DMS 273 (cell line): ENCODE measurements at regions not wholly inside any gene's neighbourhood (a gene's known extent, or its start where the extent isn't known, plus 50 kb on each side); places are given as distances from the start of the nearest gene placed in this dataset.
"Not testable (repeated sequence)": the region's sequence is repeated elsewhere in the genome, so short reads cannot be mapped to it uniquely, and the experiment has no call there.

Experiments used
- DNase-seq: peaks from one replicate; lab custom pipeline; 2025; ENCODE audit not compliant: unreplicated experiment; lab: John Stamatoyannopoulos, UW

DNA sequence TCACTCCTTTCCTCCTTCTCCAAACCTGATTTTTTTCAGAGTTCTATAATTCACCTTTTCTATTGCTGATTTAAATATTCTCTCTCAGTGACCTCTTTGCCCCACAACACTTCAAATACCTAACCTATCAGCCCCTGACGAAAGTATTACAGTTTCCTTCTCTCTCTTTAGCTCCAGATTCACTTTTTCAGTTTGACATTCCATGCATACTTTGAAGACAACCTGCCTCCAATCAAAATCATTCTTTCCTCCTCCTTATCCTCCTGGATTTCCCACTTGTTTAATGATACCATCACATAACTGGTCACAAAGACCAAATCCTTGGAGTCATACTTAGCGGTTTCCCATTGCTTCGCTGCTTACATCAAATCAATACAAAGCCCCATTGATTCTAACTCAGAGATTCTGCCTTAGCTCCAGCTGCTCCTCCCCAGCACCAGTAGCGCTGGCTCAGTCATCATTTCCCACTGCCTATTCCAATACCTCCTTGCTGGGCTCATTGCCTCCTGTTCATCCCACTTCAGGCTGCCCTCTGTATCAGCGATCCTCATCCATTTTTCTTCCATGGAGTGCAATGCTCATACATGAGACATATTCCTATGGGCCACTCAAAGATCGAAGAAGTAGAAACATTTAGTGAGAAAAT lies 240.1 kb downstream of the ZNF92 start:
- not testable (repeated sequence) for DNase-seq

DNA sequence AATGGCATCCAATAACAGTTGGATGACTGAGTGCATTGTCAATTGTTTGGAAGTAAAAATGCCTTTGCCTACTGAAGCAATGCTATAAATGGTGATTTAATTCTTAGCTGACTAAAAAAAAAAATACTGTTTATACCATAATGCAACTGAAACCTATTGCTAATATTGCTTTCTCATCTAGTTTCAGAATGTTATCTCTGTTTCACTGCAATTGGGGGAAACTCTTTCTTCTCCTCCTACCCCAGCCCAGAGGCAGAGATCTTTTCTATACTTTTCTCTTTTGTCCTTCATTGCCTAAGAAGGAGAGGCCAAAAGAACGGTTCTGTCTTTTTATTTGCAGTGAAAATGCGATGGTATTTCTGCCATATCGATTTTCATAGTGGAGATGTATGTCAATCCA lies 242.5 kb downstream of the ZNF92 start:
- not testable (repeated sequence) for DNase-seq

DNA sequence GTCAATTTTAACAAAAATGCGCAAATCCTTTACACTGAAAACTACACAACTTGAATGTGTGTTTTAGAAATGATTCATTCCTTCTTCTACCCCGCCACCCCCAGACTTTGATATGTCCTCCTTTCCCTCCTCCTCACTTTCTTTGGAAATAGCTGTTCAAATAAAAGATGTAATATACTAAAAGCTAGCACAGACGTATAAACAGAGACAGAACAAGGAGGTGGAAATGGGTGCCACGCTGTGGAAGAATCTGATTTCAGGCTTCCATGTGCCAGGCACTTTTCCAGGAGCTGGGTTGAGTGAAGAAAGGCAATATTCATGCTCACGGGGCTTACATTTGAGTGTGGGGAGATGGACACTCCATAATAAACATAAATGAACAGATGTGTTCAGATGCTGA lies 246.6 kb downstream of the ZNF92 start:
- DNase-seq, result not testable (repeated sequence)

DNA sequence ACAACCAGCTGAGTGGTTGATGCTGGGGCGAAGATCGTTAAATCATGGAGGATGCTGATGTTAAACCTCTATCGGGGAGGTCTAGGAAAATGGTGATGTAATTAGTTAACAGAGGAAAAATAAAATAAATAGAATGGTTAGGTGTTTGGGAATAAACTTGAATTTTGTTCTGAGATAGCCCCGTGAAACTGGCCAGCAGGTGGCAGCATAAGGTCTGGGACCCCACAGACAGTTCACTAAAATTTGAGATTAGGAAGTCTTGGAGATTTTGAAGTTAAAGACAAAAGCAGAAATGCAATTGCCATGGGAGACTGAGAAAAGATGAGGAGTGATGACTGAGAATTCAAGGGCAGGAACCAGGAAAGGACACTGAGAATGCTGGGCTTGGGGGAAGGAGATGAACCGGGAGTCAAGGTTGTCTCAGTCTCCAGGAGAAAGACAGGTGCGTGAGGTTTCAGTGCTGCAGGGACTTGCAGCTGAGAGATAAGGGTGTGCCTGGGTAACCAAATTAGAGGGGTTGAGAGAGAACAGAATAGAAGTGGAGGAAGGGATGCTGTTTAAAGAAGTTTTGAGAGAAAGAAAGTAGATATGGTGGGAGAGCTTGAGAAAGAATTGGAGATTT lies 248.0 kb downstream of the ZNF92 start:
- DNase-seq, result peak; percentile 67

DNA sequence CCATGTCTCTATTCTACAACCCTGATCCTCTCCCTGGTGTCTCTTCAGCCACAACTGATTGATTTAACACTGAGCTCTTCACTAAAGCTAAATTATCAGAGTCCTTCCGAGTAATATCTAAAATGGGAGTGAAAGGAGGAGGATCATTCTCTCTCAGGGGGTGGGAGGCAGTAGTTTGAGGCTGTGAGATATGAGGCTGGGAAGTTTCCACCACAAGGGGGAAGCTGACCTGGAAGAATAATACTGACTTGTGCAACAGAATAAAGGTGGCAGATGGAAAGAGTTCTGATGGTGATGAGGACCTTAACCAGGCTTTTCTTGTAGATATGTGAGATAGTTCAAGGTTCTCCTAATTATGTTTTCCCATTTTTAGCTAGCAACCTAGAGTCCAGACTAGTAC lies 241.6 kb upstream of the VKORC1L1 start:
- DNase-seq, result not testable (repeated sequence)

DNA sequence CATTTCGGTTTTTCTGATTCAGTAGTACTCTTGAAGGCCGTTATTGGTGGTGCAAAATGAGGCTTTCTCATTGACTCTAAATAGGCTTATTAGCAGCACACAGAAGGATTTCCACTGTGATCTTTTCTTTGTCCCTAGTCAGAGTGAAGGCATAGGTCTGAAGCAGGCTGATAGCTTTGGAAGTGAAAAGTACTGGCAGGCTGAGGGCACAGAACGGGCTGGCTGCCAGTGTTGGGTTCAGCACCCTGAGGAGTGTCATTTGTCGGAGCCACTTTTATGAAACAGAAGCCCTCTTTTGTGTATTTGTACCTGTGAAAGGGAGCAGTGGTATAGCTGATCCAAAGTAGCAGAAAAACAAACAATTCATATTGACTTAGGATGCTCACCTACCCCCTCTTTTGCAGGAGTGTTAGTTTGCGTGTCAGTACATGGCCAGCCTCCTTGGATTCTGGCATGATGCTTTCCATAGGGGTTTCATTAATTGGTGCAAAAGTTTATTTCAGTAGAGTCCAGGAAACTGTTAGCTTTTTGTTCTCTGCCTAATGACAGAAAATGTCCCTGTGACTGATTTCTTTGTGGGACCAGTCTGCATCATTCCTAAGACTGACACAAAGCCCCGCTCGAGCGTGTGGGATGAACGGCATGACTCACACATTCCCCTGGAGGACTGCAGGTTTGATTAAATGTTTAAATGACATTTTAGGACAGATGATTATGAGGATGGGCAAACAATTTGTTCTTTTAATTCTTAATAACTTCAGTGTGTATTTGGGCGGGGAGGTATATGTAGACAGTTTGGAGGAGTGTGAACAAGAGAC lies 239.1 kb upstream of the VKORC1L1 start:
- DNase-seq, result not testable (repeated sequence)

DNA sequence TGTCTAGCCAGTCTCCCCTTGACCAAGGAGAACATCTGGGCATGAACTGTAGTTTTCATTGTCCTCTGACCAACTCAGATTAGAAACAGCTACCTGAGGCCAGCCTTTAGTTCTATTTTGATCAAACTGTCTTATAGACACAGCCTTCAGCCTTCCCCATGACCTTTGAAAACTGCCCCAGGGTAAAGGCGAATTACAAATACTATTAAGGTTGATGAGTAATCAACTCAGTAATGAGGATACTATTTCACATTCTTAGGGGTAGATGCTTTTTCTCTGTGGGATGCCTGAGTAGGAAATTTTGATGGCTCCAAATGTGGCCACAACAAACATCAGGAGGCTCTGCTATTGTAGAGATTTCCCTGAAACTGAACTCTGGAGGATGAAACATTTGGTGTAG lies 234.0 kb upstream of the VKORC1L1 start:
- DNase-seq, result not testable (repeated sequence)

DNA sequence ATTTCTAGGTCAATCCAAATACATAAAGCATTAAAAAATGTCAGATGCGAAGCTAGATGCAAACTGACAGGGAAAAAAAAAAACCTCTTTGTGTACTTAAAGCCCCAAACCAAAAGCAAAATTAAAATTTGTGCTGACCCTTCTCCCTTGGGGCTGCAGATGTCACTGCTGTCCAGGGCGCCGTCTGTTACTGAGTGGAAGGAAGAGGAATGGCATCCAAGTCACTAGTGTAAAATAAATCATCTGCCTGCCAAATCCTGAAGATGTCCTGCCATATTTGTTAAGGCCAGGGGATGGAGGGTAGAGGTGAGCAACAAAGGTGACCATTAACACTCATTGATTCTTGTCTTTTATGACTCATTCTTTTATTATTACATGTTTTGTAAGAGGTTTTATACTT lies 233.2 kb upstream of the VKORC1L1 start:
- DNase-seq, result not testable (repeated sequence)

DNA sequence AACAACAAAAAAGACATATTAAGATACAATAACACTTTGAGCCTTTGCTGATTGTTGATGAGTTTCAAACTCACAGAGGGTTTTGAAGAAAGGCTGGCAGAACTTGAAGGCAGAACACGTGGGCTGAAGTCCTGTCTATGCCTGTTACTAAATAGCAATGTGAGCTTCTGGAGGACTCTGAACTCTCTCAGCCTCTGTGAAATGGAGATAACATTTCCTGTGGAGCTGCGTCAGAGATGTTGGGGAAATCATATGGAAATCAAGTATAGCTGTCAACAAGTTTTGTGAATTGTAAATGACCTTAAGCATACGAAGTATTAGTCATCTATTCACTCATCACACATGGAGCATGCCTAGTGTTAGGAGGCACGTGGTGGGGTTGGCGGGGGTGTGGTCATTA lies 229.4 kb upstream of the VKORC1L1 start:
- not testable (repeated sequence) for DNase-seq

DNA sequence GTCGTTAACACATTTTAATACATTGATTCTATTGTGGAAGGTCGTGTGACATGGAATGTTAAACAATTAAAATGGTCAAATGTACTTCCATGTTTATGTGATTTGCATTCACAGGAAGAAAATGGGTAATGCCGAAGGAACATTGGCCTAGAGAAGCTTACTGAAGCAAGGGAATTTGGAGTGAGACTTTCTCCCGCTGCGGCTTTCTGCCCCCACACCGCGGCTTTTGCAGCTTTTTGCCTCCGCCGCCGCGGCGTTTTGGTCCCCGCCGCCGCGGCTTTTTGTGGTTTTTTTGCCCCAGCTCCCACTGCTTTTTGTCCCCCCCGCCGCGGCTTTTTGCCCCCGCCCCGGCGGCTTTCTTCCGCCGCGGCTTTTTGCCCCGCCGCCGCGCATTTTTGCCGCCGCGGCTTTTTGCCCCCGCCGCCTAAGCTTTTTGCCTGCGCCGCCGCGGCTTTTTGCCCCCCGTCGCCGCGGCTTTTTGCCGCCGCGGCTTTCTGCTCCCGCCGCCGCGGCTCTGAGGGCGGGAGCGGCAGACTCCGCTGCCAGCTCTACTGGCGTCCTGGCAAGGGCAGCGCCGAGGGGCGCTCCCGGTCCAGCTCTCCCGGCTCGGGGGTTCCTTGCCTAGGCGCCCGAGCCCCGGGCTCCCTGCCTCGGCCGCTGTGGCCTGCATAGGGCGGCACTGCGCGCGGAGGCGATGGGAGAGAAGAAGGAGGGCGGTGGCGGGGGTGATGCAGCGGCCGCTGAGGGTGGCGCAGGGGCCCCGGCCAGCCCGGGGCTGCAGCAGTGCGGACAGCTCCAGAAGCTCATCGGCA lies 225.5 kb upstream of the VKORC1L1 start:
- not testable (repeated sequence) for DNase-seq

DNA sequence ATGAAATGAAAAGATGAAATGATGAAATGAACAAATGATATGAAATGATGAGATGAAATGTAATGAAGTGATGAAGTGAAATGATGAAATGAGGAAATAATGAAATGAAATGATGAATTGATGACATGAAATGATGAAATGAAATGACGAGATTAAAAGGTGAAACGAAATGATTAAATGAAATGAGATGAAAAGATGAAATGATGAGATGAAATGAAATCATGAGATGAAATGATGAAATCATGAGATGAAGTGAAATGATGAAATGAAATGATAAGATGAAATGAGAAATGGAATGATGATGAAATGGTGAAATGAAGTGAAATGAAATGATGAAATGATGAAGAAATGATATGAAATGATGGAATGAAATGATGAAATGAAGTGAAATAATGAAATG lies 221.7 kb upstream of the VKORC1L1 start:
- not testable (repeated sequence) for DNase-seq

DNA sequence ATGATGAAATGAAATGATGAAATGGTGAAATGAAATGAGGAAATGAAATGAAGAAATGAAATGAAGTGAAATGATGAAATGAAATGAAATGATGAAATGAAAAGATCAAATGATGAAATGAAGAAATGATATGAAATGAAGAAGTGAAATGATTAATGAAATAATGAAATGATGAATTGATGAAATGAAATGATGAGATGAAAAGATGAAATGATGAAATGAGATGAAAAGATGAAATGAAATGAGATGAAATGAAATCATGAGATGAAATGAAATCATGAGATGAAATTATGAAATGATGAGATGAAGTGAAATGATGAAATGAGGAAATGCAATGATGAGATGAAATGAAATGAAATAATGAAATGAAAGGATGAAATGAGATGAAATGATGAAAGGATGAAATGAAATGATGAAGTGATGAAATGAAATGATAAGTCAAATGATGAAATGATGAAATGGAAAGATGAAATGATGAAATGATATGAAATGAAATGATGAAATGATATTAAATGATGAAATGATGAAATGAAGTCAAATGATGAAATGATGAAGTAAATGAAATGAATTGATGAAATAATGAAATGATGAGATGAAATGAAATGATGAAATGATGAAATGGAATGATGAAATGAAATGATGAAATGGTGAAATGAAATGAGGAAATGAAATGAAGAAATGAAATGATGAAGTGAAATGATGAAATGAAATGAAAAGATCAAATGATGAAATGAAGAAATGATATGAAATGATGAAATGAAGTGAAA lies 220.9 kb upstream of the VKORC1L1 start:
- DNase-seq, result not testable (repeated sequence)

DNA sequence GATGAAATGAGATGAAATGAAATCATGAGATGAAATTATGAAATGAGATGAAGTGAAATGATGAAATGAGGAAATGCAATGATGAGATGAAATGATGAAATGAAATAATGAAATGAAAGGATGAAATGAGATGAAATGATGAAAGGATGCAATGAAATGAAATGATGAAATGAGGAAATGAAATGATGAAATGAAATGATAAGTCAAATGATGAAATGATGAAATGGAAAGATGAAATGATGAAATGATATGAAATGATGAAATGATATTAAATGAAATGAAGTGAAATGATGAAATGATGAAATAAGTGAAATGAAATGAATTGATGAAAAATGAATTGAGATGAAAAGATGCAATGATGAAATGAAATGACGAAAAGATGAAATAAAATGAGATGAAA lies 220.2 kb upstream of the VKORC1L1 start:
- DNase-seq, result not testable (repeated sequence)

DNA sequence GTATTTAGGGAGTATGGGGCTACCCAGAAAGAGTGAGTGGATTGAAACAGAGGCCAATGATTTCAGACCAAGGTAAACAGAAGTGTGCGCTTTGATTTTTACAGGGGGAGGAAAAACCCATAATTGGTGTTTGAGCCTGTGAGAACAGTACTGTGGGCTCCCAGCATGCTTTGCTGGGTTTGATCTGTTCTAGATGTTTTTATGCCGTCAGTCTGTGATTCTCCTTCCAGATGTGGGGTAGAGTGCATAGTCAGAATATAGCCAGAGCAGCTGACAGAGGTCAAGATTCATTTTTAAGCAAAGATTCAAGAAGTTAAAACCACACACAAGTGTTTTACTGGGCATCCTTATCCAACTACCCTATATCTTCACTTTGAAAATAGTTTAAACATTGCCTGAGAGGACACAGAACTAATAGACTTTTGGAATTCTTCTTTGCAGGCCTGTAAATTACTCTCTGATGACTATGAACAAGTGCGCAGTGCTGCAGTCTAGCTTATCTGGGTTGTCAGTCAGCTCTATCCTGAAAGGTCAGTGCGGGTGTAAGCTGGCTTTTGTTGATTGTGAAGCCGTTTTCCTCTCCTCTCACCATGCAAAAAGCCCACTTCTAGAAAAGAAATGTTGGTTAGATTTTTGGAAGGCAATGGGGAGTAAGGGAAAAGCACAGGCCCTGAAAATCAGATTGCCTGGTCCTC lies 216.2 kb upstream of the VKORC1L1 start:
- DNase-seq, result not testable (repeated sequence)

DNA sequence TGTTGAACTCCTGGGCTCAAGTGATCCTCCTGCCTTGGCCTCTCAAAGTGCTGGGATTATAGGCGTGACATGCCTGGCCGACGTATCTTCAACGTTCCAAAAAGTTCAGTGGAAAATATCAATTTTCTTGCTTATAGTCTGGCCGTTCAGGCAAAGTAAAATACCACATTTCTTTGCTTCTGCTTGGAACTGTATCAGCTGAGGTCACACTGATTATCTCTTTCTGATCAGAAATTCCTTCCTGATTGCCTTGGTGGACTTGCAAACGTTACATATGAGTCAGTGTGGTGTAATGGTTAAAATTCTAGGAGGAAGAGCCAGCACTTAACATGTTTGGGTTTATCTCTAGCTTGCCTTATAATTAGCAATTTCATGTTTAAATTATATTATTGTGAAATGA lies 189.5 kb upstream of the VKORC1L1 start:
- not testable (repeated sequence) for DNase-seq

DNA sequence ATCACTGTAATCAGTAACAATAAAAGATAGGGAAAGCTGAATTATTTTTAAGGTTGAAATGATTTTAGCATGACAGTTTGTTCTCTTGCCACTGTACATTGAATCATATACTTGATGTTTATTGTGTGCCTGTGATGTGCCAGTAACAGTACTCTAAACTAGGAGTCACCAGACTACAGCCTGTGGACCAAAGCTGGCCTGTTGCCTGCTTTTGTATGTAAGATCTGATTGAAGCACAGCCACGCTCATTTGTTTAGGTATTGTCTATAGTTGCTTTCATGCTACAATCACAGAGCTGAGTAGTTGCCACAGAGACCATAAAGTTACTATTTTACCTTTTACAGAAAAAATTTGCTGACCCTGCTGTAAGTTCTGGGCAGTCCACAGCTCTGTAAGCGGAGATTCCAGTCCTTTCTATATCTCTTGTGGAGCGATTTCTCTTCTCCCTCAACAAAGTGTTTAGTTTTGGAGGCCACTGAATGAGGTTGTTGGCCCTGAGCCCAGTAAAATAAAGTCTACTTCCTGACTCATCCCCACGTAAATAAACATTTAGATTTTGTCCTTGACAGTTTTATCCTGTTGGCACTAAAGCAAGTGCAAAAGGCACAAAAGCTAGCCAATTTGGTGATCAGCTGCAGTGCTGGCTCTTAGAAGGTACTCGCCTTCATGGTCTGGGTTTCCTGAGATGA lies 173.7 kb upstream of the VKORC1L1 start:
- not testable (repeated sequence) for DNase-seq

DNA sequence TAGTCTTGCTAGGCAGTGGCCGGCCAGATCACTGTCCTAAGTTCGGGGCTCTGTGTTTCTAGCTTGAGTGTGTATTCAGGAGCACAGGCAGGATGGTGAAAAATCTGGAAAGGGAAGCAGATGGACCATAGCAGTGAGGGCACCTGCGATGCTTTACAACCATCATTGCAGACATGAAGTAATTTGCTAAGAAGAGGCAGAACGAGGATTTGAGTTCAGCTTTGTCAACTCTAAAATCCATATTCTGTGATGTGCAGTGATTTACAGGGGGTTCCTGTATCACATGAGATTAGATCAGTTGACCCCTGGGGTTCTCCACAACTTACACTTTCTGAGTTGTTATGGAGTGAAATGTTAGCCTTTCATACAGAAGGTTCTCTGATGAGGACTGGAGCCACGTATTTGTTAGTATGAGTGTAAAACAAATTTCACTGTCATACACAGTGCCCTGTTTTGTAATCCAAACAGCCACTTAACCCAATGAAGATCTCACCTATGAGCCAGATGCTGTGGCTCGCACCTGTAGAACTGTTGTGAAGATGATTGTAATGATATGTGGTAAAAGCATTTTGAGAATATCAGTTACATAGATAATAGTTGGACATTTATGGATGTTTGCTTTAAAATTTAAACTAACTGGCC lies 173.0 kb upstream of the VKORC1L1 start:
- DNase-seq, result not testable (repeated sequence)

DNA sequence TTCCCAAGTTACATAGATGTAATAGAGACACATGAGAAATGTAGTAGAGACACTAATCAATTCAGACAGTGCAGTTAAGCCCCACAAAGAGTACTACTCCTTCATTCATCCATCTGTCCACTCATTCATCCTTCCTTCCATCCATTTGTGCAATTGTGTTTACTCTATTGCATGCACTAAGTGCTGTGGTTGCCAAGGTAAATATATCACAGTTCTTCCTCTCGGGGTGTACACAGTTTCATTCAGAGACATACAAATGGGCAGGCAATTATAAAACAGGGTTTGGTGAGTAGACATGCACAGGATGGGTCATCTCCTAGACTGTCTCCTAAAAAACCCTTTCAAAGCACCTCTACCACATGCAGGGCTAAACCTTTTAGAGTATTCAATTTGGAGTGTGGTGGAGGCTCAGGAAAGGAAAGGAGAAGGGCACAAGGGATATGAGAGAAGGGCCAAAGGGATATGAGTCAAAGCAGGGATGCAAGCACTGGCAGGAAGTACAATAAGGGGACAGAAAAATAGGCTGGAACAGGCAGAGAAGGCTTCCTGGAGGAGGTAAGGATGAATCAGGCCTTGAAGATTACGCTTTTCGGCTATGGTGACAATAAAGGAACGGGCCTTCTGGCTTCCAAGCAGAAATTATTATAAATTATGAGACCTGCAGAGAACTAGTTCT lies 153.6 kb upstream of the VKORC1L1 start:
- not testable (repeated sequence) for DNase-seq
